HepG2 (cell line): ENCODE measurements at regions not wholly inside any gene's neighbourhood (a gene's known extent, or its start where the extent isn't known, plus 50 kb on each side); places are given as distances from the start of the nearest gene placed in this dataset.
A peak's percentile ranks its signal among the peaks of the same experiment; 100 is the strongest.

ENCODE experiments used
- ATAC-seq: fragments of 200-7000 bp; cut with Tn5 transposase; 3 replicates; pipeline ENCODE4 v1.9.1; 2020; ENCODE audit warnings: mild to moderate bottlenecking, moderate library complexity
- BruUV-seq: library from RNA; stranded (reverse); fragments of 400-500 nt; replicated peaks from 2 replicates; lab custom pipeline; 2021; lab: Mats Ljungman, UMichigan
- CTCF ChIA-PET: fragments of 300-600 bp; formaldehyde crosslinking; extraction: SDS; loops from one replicate; lab custom pipeline; 2021; ENCODE audit warnings: low total read pairs, inconsistent platforms, low intra/inter-chr PET ratio; lab: Yijun Ruan, JAX
- POLR2A ChIA-PET: fragments of 350-600 bp; sonication (Branson Sonifier 250); formaldehyde crosslinking; loops from one replicate; lab custom pipeline; 2020; ENCODE audit warnings: antibody characterized with exemption, inconsistent platforms; lab: Yijun Ruan, JAX
- DNase-seq: peaks from one replicate; pipeline ENCODE4 v3.0.0-alpha.2; 2015; ENCODE audit warnings: low spot score
- FAIRE-seq: peaks from 3 replicates; lab custom pipeline; 2011; peaks lifted over from hg19 to GRCh38; lab: Jason Lieb, UNC
- H2AFZ ChIP-seq: one replicate; pipeline ENCODE4 v1.6.1; 2011; ENCODE audit warnings: low read length, inconsistent platforms
- H3K27ac ChIP-seq: fragments of 300-600 bp; 3 replicates; pipeline ENCODE4 v1.8.0; 2011; ENCODE audit warnings: mixed run types, mild to moderate bottlenecking, mixed read lengths, low read length, inconsistent platforms; ENCODE audit not compliant: insufficient read depth; ENCODE audit errors: extremely low read length
- H3K27me3 ChIP-seq, 2 experiments: fragments of 200-600 bp in 1 of 2; 2 replicates in 1 of 2; 3 replicates in 1 of 2; pipeline versions ENCODE4 v1.6.0 to v1.8.0; 2011; ENCODE audit warnings: low read length in 2 of 2, mild to moderate bottlenecking in 2 of 2, moderate library complexity in 2 of 2, inconsistent platforms in 1 of 2; ENCODE audit not compliant: insufficient read depth in 2 of 2, control insufficient read depth in 1 of 2
- H3K36me3 ChIP-seq, 2 experiments: fragments of 200-600 bp in 1 of 2; replicated peaks in 1 of 2; 2 replicates in 1 of 2; 3 replicates in 1 of 2; pipeline versions ENCODE4 v1.5.1 to v1.8.0; 2011; ENCODE audit warnings: low read length in 2 of 2, inconsistent platforms in 1 of 2; ENCODE audit not compliant: insufficient read depth in 2 of 2, control insufficient read depth in 1 of 2
- H3K4me1 ChIP-seq: 2 replicates; pipeline ENCODE4 v1.5.1; 2012; ENCODE audit warnings: low read length, inconsistent platforms; ENCODE audit not compliant: insufficient read depth
- H3K4me2 ChIP-seq: 2 replicates; pipeline ENCODE4 v1.6.0; 2011; ENCODE audit warnings: low read depth, low read length, inconsistent platforms
- H3K4me3 ChIP-seq, 3 experiments: fragments of 200-600 bp in 1 of 3; sonication (generic), shearing (Covaris generic) in 1 of 3; replicated peaks in 1 of 3; 2 replicates each; pipeline ENCODE4 v1.5.1; 2011 to 2016; ENCODE audit warnings: low read length in 3 of 3, inconsistent platforms in 2 of 3, low read depth in 2 of 3, mild to moderate bottlenecking in 2 of 3, control low read depth in 1 of 3, mixed read lengths in 1 of 3; ENCODE audit not compliant: insufficient read depth in 1 of 3
- H3K79me2 ChIP-seq: one replicate; pipeline ENCODE4 v1.6.1; 2011; ENCODE audit warnings: low read length, inconsistent platforms; ENCODE audit not compliant: insufficient read depth
- H3K9ac ChIP-seq: 2 replicates; pipeline ENCODE4 v1.6.0; 2011; ENCODE audit warnings: mild to moderate bottlenecking, low read depth, low read length, inconsistent platforms; ENCODE audit not compliant: insufficient read depth
- H3K9me3 ChIP-seq: 2 replicates; pipeline ENCODE4 v1.5.1; 2012; ENCODE audit warnings: mild to moderate bottlenecking, low read length
- H4K20me1 ChIP-seq: 2 replicates; pipeline ENCODE4 v1.6.0; 2011; ENCODE audit warnings: inconsistent platforms, mild to moderate bottlenecking, low read length, moderate library complexity; ENCODE audit not compliant: insufficient read depth
- CC2D1A ChIP-seq: sonication (generic); formaldehyde crosslinking; IDR thresholded peaks from 2 replicates; pipeline ENCODE4 v1.8.1; 2023; ENCODE audit warnings: mild to moderate bottlenecking, missing genetic modification reagents
- MAFG ChIP-seq: sonication (generic); formaldehyde crosslinking; IDR thresholded peaks from 2 replicates; pipeline ENCODE4 v1.5.1; 2020; ENCODE audit warnings: mild to moderate bottlenecking, missing genetic modification reagents
- MNT ChIP-seq: fragments of 450-650 bp; IDR thresholded peaks from 2 replicates; pipeline ENCODE4 v1.6.1; 2016
- PRMT3 ChIP-seq: sonication (generic); formaldehyde crosslinking; IDR thresholded peaks from 2 replicates; pipeline ENCODE4 v1.8.1; 2022; ENCODE audit warnings: low read depth, mild to moderate bottlenecking, moderate library complexity, missing genetic modification reagents, borderline replicate concordance
- ZEB1 ChIP-seq: IDR thresholded peaks from 2 replicates; pipeline ENCODE4 v1.6.1; 2012; ENCODE audit warnings: mild to moderate bottlenecking, low read depth, inconsistent platforms; ENCODE audit not compliant: insufficient replicate concordance
- ZNF10 ChIP-seq: sonication (generic); formaldehyde crosslinking; IDR thresholded peaks from 2 replicates; pipeline ENCODE4 v1.4.0; 2020; ENCODE audit warnings: mild to moderate bottlenecking, low read depth, missing genetic modification reagents, borderline replicate concordance
- ZNF124 ChIP-seq: sonication (generic); formaldehyde crosslinking; IDR thresholded peaks from 2 replicates; pipeline ENCODE4 v1.4.0; 2020; ENCODE audit warnings: missing genetic modification reagents
- ZNF24 ChIP-seq: fragments of 450-650 bp; IDR thresholded peaks from 2 replicates; pipeline ENCODE4 v1.6.1; 2017; ENCODE audit warnings: antibody characterized with exemption, mild to moderate bottlenecking
- ZNF263 ChIP-seq: sonication (generic); formaldehyde crosslinking; IDR thresholded peaks from 2 replicates; pipeline ENCODE4 v1.4.0; 2020; ENCODE audit warnings: missing genetic modification reagents
- ZNF350 ChIP-seq: sonication (generic); formaldehyde crosslinking; IDR thresholded peaks from 2 replicates; pipeline ENCODE4 v1.4.0; 2020; ENCODE audit warnings: mild to moderate bottlenecking, low read depth, missing genetic modification reagents, borderline replicate concordance
- ZNF367 ChIP-seq: sonication (generic); formaldehyde crosslinking; IDR thresholded peaks from 2 replicates; pipeline ENCODE4 v1.4.0; 2020; ENCODE audit warnings: missing genetic modification reagents, borderline replicate concordance
- ZNF441 ChIP-seq: sonication (generic); formaldehyde crosslinking; IDR thresholded peaks from 2 replicates; pipeline ENCODE4 v1.7.0; 2021; ENCODE audit warnings: missing genetic modification reagents, borderline replicate concordance
- ZNF780A ChIP-seq: sonication (generic); formaldehyde crosslinking; IDR thresholded peaks from 2 replicates; pipeline ENCODE4 v1.8.0; 2022; ENCODE audit warnings: mild to moderate bottlenecking, missing genetic modification reagents, moderate library complexity
- ZSCAN12 ChIP-seq: sonication (generic); formaldehyde crosslinking; IDR thresholded peaks from 2 replicates; pipeline ENCODE4 v1.9.0; 2021; ENCODE audit warnings: mild to moderate bottlenecking, missing genetic modification reagents
- whole genome bisulfite sequencing: methylation state at CpG from one replicate; pipeline ENCODE4 v1.1.6; 2017; ENCODE audit warnings: low lambda C conversion rate; 5-methylcytosine and 5-hydroxymethylcytosine counted together
- in situ Hi-C: cut with HindIII; loops from 2 replicates; pipeline ENCODE4 v1.10.0; 2017; ENCODE audit warnings: low pct_unique_long_range_greater_than_20kb; ENCODE audit not compliant: extremely low pct_ligation_motif_present
- intact Hi-C: fragments of 100-400 bp; cut with micrococcal nuclease; formaldehyde crosslinking; loops from one replicate; pipeline ENCODE4 v1.10.0; 2022; ENCODE audit not compliant: unreplicated experiment

GRCh38 chr7:25927626-25927978, 224.4 kb upstream of the NFE2L3 start:
- intact Hi-C loops (no loop called here), in situ Hi-C loops (no loop called here)
- POLR2A ChIA-PET: no interaction called here
- H4K20me1 ChIP-seq: no peaks in the 10 kb centered on the region
- TF ChIP-seq ZEB1: no peak
- TF ChIP-seq ZNF780A: no peak
- peak; percentile 57 for TF ChIP-seq MNT
- TF ChIP-seq, all 625 proteins: peak for 1
- Histone ChIP-seq H3K9me3 (no peaks in the 10 kb centered on the region), H3K4me3 (no peak overlapping the region), H3K4me2 (no peak overlapping the region), H3K27me3 (no peaks in the 10 kb centered on the region; a peak in 1 of 5 replicates), H3K9ac (no peak overlapping the region), H3K4me1 (no peaks in the 10 kb centered on the region), H3K27ac (no peak overlapping the region), H2AFZ (no peak overlapping the region), H3K36me3 (no peaks in the 10 kb centered on the region), H3K79me2 (no peaks in the 10 kb centered on the region)
- CTCF ChIA-PET: no interaction called here
- no TSS peak for BruUV-seq
- no peak for FAIRE-seq
- WGBS: 68% methylated on average over 4 of the region's 4 CpGs
- no peak for DNase-seq
- no peak for ATAC-seq

- Histone ChIP-seq H3K9ac (no peak overlapping the region), H3K27me3 (no peaks in the 10 kb centered on the region; a peak in 1 of 5 replicates), H3K36me3 (no peaks in the 10 kb centered on the region), H3K9me3 (peaks cover 3% of the 10 kb centered on the region; the same call in 1 of the 2 replicates), H3K4me2 (no peak overlapping the region), H3K79me2 (no peaks in the 10 kb centered on the region), H3K27ac (no peak overlapping the region), H2AFZ (no peak overlapping the region), H3K4me3 (no peak overlapping the region), H4K20me1 (no peaks in the 10 kb centered on the region), H3K4me1 (no peaks in the 10 kb centered on the region)
- WGBS: 3% methylated on average over 5 of the region's 5 CpGs
- no TSS peak for BruUV-seq
- CTCF ChIA-PET: no interaction called here
- intact Hi-C loops: no loop called here
- DNase-seq (no peak), FAIRE-seq (no peak), ATAC-seq (no peak)
- POLR2A ChIA-PET: no interaction called here
- in situ Hi-C loops: no loop called here
- TF ChIP-seq ZNF10 (CRISPR knock-in tag) (no peak), PRMT3 (CRISPR knock-in tag) (no peak), ZNF367 (CRISPR knock-in tag) (no peak), ZNF350 (no peak), ZSCAN12 (CRISPR knock-in tag) (no peak), ZNF441 (CRISPR knock-in tag) (no peak), ZNF124 (CRISPR knock-in tag) (no peak), MAFG (CRISPR knock-in tag) (no peak), ZNF24 (no peak), CC2D1A (no peak), ZNF263 (CRISPR knock-in tag) (no peak)
Observed at GRCh38 chr7:25928549-25929330, 223.3 kb upstream of the NFE2L3 start.
